GM12892 (cell line): ENCODE measurements at regions not wholly inside any gene's neighbourhood (a gene's known extent, or its start where the extent isn't known, plus 50 kb on each side); places are given as distances from the start of the nearest gene placed in this dataset.

Source experiments
- POLR2A ChIP-seq: IDR thresholded peaks from 2 replicates; pipeline ENCODE4 v1.6.1; 2011; ENCODE audit warnings: low read depth, low read length, control low read depth
- POLR2AphosphoS5 ChIP-seq: IDR thresholded peaks from 2 replicates; pipeline ENCODE4 v1.6.1; 2011; ENCODE audit warnings: low read depth, low read length, control low read depth
- TAF1 ChIP-seq: IDR thresholded peaks from 2 replicates; pipeline ENCODE4 v1.6.1; 2011; ENCODE audit warnings: low read depth, mild to moderate bottlenecking, control low read depth, low read length, borderline replicate concordance

GRCh38 chr17:30701498-30701989, 122.9 kb downstream of the CRLF3 start:
- TF ChIP-seq POLR2A (no peak), TAF1 (no peak), POLR2AphosphoS5 (no peak)
